ENCODE measurements at regions not wholly inside any gene's neighbourhood (a gene's known extent, or its start where the extent isn't known, plus 50 kb on each side); places are given as distances from the start of the nearest gene placed in this dataset.

DNA sequence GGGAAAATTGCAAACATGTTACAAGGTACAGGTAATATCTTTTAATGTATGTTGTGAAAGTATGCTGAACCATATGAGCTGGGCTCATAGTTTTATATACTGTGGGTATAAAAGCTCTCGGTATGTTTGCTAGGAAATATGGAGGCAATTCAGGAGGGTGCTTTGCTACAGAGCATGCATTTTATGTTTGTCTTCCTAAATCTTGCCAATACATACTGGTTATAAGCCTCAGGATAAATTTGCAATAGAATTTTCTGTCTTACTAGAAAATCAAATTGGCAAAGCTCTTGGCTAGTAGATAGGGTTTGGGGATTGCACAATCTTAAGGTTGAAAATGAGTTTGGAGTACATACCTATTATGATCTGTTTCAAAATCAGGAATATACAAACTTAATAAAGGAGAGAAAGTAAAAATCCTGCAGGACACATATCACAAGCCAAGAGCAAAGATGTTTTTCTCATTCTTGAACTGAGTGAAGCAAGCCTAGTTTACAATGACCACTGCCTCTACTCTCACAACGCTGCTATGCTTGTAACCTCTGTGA lies 751.2 kb downstream of the HDGFL1 start:
- Histone ChIP-seq H3K4me1 (no peaks in the 10 kb centered on the region), H3K4me2 (no peak overlapping the region)

DNA sequence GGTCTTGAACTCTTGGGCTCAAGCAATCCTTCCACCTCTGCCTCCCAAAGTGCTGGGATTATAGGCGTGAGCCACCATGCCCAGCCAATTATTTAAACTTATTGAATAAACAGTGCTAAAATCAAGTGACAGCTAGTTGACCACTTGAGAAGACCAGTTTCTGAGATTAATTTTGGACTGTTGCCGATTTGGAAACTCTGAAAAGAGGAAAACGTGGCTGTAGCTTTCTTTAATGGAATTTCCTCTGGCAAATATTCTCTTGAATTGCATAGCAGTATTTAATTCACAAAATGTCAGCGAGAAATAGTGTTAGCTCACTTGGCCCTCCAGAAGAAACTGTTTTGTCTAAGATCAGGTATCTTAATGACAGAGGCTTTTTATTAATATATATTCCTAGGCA lies 754.5 kb downstream of the HDGFL1 start:
- Histone ChIP-seq H3K27ac (no peak overlapping the region), H4K20me1 (ENCODE audit: low read depth) (no peaks in the 10 kb centered on the region), H3K9me3 (ENCODE audit: low read depth) (no peaks in the 10 kb centered on the region), H3K9ac (no peak overlapping the region), H3K79me2 (ENCODE audit: low read depth) (no peaks in the 10 kb centered on the region), H3F3A (ENCODE audit: low read depth) (no peaks in the 10 kb centered on the region), H3K36me3 (no peaks in the 10 kb centered on the region), H3K4me1 (no peaks in the 10 kb centered on the region), H3K4me2 (no peak overlapping the region), H3K4me3 (no peak overlapping the region), H2AFZ (replicated peaks) (no peak overlapping the region), H3K27me3 (no peaks in the 10 kb centered on the region)
- Mint-ChIP-seq H3K27ac (no peak overlapping the region), H3K9me3 (no peaks in the 10 kb centered on the region), H3K4me3 (no peak overlapping the region), H3K4me1 (no peaks in the 10 kb centered on the region), H3K27me3 (ENCODE audit: insufficient read depth, low read depth) (no peaks in the 10 kb centered on the region), H3K36me3 (no peaks in the 10 kb centered on the region)
- TF ChIP-seq CTCF (IDR thresholded peaks at IDR 0.05) (no peak), EZH2 (IDR thresholded peaks at IDR 0.05) (no peak), EZH2phosphoT487 (IDR thresholded peaks at IDR 0.05) (no peak)
- no peak for DNase-seq (ENCODE audit: low spot score)

More for the DNA sequence above, 751.2 kb downstream of the HDGFL1 start:
- Mint-ChIP-seq H3K4me1 (no peaks in the 10 kb centered on the region), H3K27me3 (ENCODE audit: insufficient read depth, low read depth) (no peaks in the 10 kb centered on the region), H3K9me3 (no peaks in the 10 kb centered on the region), H3K36me3 (no peaks in the 10 kb centered on the region), H3K27ac (no peak overlapping the region), H3K4me3 (no peak overlapping the region)
- Histone ChIP-seq H3K9me3 (ENCODE audit: low read depth) (no peaks in the 10 kb centered on the region), H3F3A (ENCODE audit: low read depth) (no peaks in the 10 kb centered on the region), H3K4me3 (no peak overlapping the region), H3K27me3 (no peaks in the 10 kb centered on the region), H4K20me1 (ENCODE audit: low read depth) (no peaks in the 10 kb centered on the region), H2AFZ (replicated peaks) (no peak overlapping the region), H3K27ac (no peak overlapping the region), H3K36me3 (no peaks in the 10 kb centered on the region), H3K9ac (no peak overlapping the region), H3K79me2 (ENCODE audit: low read depth) (no peaks in the 10 kb centered on the region)
- DNase-seq (ENCODE audit: low spot score), result no peak
- TF ChIP-seq CTCF (IDR thresholded peaks at IDR 0.05) (no peak), EZH2phosphoT487 (IDR thresholded peaks at IDR 0.05) (no peak), EZH2 (IDR thresholded peaks at IDR 0.05) (no peak)

DNA sequence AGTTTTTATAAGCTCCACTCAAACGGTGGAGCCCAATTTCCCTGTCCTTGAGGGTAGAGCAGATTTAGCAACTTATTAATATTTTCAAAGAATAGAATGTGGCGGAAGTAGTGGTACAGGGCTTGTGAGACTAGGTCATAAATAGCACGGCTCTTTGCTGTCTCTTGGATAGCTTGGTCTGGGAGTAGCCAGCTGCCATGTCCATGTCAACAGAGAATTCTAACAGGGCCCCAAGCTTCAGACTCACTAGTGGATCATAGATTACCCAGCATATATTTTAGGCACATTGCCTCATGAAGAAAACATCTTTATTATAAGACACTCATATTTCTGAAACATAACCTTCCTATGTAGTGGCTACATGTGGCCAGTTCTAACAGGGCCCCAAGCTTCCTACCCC lies 755.7 kb downstream of the HDGFL1 start:
- Histone ChIP-seq H3F3A (ENCODE audit: low read depth) (no peaks in the 10 kb centered on the region), H2AFZ (replicated peaks) (no peak overlapping the region), H3K27me3 (no peaks in the 10 kb centered on the region), H3K4me2 (no peak overlapping the region), H3K4me3 (no peak overlapping the region), H4K20me1 (ENCODE audit: low read depth) (no peaks in the 10 kb centered on the region), H3K79me2 (ENCODE audit: low read depth) (no peaks in the 10 kb centered on the region), H3K9me3 (ENCODE audit: low read depth) (no peaks in the 10 kb centered on the region), H3K9ac (no peak overlapping the region), H3K27ac (no peak overlapping the region), H3K4me1 (no peaks in the 10 kb centered on the region), H3K36me3 (no peaks in the 10 kb centered on the region)
- Mint-ChIP-seq H3K9me3 (no peaks in the 10 kb centered on the region), H3K36me3 (no peaks in the 10 kb centered on the region), H3K27me3 (ENCODE audit: insufficient read depth, low read depth) (no peaks in the 10 kb centered on the region), H3K27ac (no peak overlapping the region), H3K4me1 (peaks cover 2% of the 10 kb centered on the region), H3K4me3 (no peak overlapping the region)
- TF ChIP-seq EZH2 (IDR thresholded peaks at IDR 0.05), result no peak
- TF ChIP-seq EZH2phosphoT487 (IDR thresholded peaks at IDR 0.05), result no peak
- no peak for TF ChIP-seq CTCF (IDR thresholded peaks at IDR 0.05)
- DNase-seq (ENCODE audit: low spot score), result no peak

Data from neural progenitor cell (in vitro differentiated cells).